Ascending aorta (tissue), 2 donors: ENCODE measurements at regions not wholly inside any gene's neighbourhood (a gene's known extent, or its start where the extent isn't known, plus 50 kb on each side); places are given as distances from the start of the nearest gene placed in this dataset.

Experiments
- DNase-seq, 2 donors: peaks; one replicate each; pipeline ENCODE4 v3.0.0-alpha.2; 2019; ENCODE audit warnings: low spot score in 2 of 2
- H3K27ac ChIP-seq, 2 donors: fragments of 200-600 bp; sonication (generic); one replicate each; pipeline ENCODE4 v1.5.1; 2016 to 2017; ENCODE audit warnings: mild to moderate bottlenecking in 1 of 2
- H3K27me3 ChIP-seq: fragments of 200-600 bp; sonication (generic); one replicate; pipeline ENCODE4 v1.5.1; 2017
- H3K36me3 ChIP-seq, 2 donors: fragments of 200-600 bp; sonication (generic); one replicate each; pipeline ENCODE4 v1.5.1; 2016
- H3K4me1 ChIP-seq, 2 donors: fragments of 200-600 bp; sonication (generic); one replicate each; pipeline ENCODE4 v1.5.1; 2016 to 2017; ENCODE audit warnings: mild to moderate bottlenecking in 1 of 2
- H3K4me3 ChIP-seq, 2 donors: fragments of 200-600 bp; sonication (generic); one replicate each; pipeline ENCODE4 v1.5.1; 2016 to 2017; ENCODE audit warnings: mild to moderate bottlenecking in 1 of 2
- H3K9me3 ChIP-seq, 2 donors: fragments of 200-600 bp; sonication (generic); one replicate each; pipeline ENCODE4 v1.5.1; 2016
- intact Hi-C: fragments of 100-400 bp; cut with DNase I; formaldehyde crosslinking; loops from one replicate; pipeline ENCODE4 v1.15.1; 2023
- TF ChIP-seq, protein P1 (sequence below), 3 experiments: fragments of 200-600 bp in 2 of 3; fragments of 450-650 bp in 1 of 3; sonication (generic) in 2 of 3; IDR thresholded peaks; one replicate each; pipeline ENCODE4 v1.5.1; 2016 to 2019; ENCODE audit warnings: antibody characterized with exemption in 3 of 3, mild to moderate bottlenecking in 1 of 3, moderate library complexity in 1 of 3

DNA sequence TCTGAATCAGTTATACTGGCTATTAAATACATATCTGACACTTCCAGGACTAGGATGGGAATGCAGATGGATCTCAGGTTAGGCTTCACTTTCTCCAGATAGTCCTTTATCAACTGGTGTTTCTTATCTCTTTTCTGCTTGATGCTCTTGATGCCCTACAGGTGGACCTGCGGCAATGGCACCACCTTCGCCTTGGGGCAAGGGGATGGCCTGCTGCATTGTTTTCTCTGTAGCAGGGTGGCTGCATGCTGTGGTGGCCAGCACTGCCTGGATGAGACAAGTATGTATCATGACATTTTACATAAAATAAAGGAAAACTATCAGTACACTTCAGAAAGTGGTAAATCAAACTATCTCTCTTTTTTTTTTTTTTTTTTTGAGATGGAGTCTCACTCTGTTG, 217.7 kb upstream of the ZP4 start:
- Histone ChIP-seq H3K36me3 (no peaks in the 10 kb centered on the region), H3K9me3 (no peaks in the 10 kb centered on the region), H3K27me3 (no peaks in the 10 kb centered on the region), H3K4me1 (no peaks in the 10 kb centered on the region), H3K4me3 (no peak overlapping the region), H3K27ac (no peak overlapping the region)
- intact Hi-C loops: no loop called here
- TF ChIP-seq, protein P1, sequence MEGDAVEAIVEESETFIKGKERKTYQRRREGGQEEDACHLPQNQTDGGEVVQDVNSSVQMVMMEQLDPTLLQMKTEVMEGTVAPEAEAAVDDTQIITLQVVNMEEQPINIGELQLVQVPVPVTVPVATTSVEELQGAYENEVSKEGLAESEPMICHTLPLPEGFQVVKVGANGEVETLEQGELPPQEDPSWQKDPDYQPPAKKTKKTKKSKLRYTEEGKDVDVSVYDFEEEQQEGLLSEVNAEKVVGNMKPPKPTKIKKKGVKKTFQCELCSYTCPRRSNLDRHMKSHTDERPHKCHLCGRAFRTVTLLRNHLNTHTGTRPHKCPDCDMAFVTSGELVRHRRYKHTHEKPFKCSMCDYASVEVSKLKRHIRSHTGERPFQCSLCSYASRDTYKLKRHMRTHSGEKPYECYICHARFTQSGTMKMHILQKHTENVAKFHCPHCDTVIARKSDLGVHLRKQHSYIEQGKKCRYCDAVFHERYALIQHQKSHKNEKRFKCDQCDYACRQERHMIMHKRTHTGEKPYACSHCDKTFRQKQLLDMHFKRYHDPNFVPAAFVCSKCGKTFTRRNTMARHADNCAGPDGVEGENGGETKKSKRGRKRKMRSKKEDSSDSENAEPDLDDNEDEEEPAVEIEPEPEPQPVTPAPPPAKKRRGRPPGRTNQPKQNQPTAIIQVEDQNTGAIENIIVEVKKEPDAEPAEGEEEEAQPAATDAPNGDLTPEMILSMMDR (IDR thresholded peaks at IDR 0.05): no peak
- DNase-seq: no peak

GRCh38 chr1:238107322-238107721, 216.6 kb upstream of the ZP4 start:
- Histone ChIP-seq H3K27me3 (no peaks in the 10 kb centered on the region), H3K4me3 (no peak overlapping the region), H3K36me3 (no peaks in the 10 kb centered on the region), H3K4me1 (no peaks in the 10 kb centered on the region), H3K9me3 (no peaks in the 10 kb centered on the region), H3K27ac (no peak overlapping the region)
- intact Hi-C loops: no loop called here
- DNase-seq: no peak
- TF ChIP-seq, protein P1 (IDR thresholded peaks at IDR 0.05): no peak

- Histone ChIP-seq H3K27ac (no peak overlapping the region), H3K9me3 (no peaks in the 10 kb centered on the region), H3K36me3 (no peaks in the 10 kb centered on the region), H3K27me3 (no peaks in the 10 kb centered on the region), H3K4me1 (no peaks in the 10 kb centered on the region), H3K4me3 (no peak overlapping the region)
- DNase-seq: no peak
- intact Hi-C loops: no loop called here
- TF ChIP-seq, protein P1 (IDR thresholded peaks at IDR 0.05): no peak
These were observed 214.0 kb upstream of the ZP4 start for GRCh38 chr1:238104752-238105151.

DNA sequence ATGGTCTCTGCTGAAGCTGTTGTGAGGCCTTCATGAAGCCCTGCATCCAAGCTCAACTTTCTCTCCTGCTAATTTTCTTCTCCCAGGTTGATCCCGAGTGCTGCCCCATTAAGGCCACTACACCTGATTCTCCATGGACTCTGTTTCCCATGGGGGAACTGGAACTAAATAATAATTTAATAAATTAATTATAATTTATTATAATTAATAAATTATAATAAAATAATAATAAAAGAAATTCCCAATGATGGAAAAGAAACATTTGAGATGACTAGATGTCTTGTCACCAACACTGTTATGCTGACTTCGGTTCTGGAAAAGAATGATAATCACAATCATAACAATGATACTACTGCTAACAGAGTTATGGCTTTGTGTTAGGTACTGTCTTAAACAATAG, 211.2 kb upstream of the ZP4 start:
- Histone ChIP-seq H3K27ac (no peak overlapping the region), H3K9me3 (no peaks in the 10 kb centered on the region), H3K4me1 (no peaks in the 10 kb centered on the region), H3K36me3 (no peaks in the 10 kb centered on the region), H3K27me3 (no peaks in the 10 kb centered on the region), H3K4me3 (no peak overlapping the region)
- intact Hi-C loops: no loop called here
- TF ChIP-seq, protein P1 (IDR thresholded peaks at IDR 0.05): no peak
- no peak for DNase-seq

DNA sequence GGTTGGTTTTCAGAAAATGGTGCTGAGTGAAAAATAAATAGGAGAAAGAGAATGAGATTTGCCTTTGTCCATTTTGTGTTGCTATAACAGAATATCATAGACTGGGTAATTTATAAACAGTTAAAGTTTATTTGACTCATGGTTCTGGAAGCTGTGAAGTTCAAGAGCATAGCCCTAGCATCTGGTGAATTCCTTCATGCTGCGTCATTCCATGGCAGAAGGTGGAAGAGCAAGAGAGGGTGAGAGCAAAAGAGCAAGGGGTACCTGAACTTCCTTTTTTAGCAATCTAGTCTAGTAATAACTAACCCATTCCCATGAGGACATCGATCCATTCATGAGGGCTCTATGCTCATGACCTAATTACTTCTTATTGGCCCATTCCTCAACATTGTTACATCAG, 209.1 kb upstream of the ZP4 start:
- TF ChIP-seq, protein P1 (IDR thresholded peaks at IDR 0.05): no peak
- no peaks in the 10 kb centered on the region for H3K36me3 ChIP-seq
- DNase-seq: no peak
- H3K4me1 ChIP-seq: no peaks in the 10 kb centered on the region
- H3K27me3 ChIP-seq: no peaks in the 10 kb centered on the region
- intact Hi-C loops: no loop called here
- no peak overlapping the region for H3K4me3 ChIP-seq
- no peaks in the 10 kb centered on the region for H3K9me3 ChIP-seq
- H3K27ac ChIP-seq: no peak overlapping the region

DNA sequence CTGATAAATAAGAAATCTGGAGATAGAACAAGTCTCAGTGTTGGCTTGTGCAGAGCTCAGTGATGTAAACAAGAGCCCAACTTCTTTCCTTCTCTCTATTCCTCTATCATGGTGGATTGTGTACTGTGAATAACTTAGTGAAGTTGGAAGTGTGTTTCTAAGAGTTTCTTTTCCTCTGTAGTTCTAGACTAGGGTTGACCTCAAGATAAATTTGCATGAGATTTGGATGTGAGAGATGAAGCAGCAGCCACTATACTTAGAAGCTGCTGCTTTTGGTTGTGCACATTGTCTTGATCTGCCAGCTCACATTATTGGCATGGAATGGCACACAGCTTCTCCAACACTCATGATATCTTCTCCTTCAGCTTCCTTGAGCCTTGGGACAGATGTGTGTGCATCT, 198.9 kb upstream of the ZP4 start:
- Histone ChIP-seq H3K4me3 (no peak overlapping the region), H3K27me3 (no peaks in the 10 kb centered on the region), H3K9me3 (no peaks in the 10 kb centered on the region), H3K36me3 (no peaks in the 10 kb centered on the region), H3K27ac (no peak overlapping the region), H3K4me1 (no peaks in the 10 kb centered on the region)
- TF ChIP-seq, protein P1 (IDR thresholded peaks at IDR 0.05): no peak
- DNase-seq: no peak
- intact Hi-C loops: no loop called here
